NCI-H748 (cell line): ENCODE measurements at regions not wholly inside any gene's neighbourhood (a gene's known extent, or its start where the extent isn't known, plus 50 kb on each side); places are given as distances from the start of the nearest gene placed in this dataset.

Experiments used
- DNase-seq: peaks from one replicate; lab custom pipeline; 2025; ENCODE audit not compliant: unreplicated experiment; lab: John Stamatoyannopoulos, UW

GRCh38 chr2:765369-765768 is 88.2 kb upstream of the TMEM18 start:
- no peak for DNase-seq

GRCh38 chr2:763766-764525 is 86.7 kb upstream of the TMEM18 start:
- no peak for DNase-seq

- no peak for DNase-seq
Measured at GRCh38 chr2:762646-763045, 85.4 kb upstream of the TMEM18 start.

- no peak for DNase-seq
Measured at GRCh38 chr2:761384-761783, 84.2 kb upstream of the TMEM18 start.

- peak; percentile 64 for DNase-seq
Measured at GRCh38 chr2:760001-760400, 82.8 kb upstream of the TMEM18 start.

GRCh38 chr2:758073-758820 is 81.0 kb upstream of the TMEM18 start:
- no peak for DNase-seq

- DNase-seq, result no peak
Measured at GRCh38 chr2:753123-753522, 75.9 kb upstream of the TMEM18 start.

GRCh38 chr2:751474-751873 is 74.3 kb upstream of the TMEM18 start:
- DNase-seq, result no peak

- no peak for DNase-seq
Measured at GRCh38 chr2:750628-751027, 73.4 kb upstream of the TMEM18 start.

GRCh38 chr2:747762-748351 is 70.7 kb upstream of the TMEM18 start:
- DNase-seq, result no peak

GRCh38 chr2:746697-747096 is 69.5 kb upstream of the TMEM18 start:
- no peak for DNase-seq

- no peak for DNase-seq
Measured at GRCh38 chr2:744088-744487, 66.9 kb upstream of the TMEM18 start.

- no peak for DNase-seq
Measured at GRCh38 chr2:742221-742620, 65.0 kb upstream of the TMEM18 start.

GRCh38 chr2:741195-741496 is 63.9 kb upstream of the TMEM18 start:
- DNase-seq, result no peak

- peak; percentile 100 for DNase-seq
Measured at GRCh38 chr2:740322-741194, 63.4 kb upstream of the TMEM18 start.

GRCh38 chr2:739864-740321 is 62.7 kb upstream of the TMEM18 start:
- peak; percentile 83 for DNase-seq

- no peak for DNase-seq
Measured at GRCh38 chr2:736939-737338, 59.7 kb upstream of the TMEM18 start.

- no peak for DNase-seq
Measured at GRCh38 chr2:735670-736218, 58.5 kb upstream of the TMEM18 start.

GRCh38 chr2:734496-734895 is 57.3 kb upstream of the TMEM18 start:
- no peak for DNase-seq

GRCh38 chr2:733495-733894 is 56.3 kb upstream of the TMEM18 start:
- DNase-seq, result no peak

GRCh38 chr2:733001-733400 is 55.8 kb upstream of the TMEM18 start:
- DNase-seq, result no peak
